GM19372 (cell line): ENCODE measurements at regions not wholly inside any gene's neighbourhood (a gene's known extent, or its start where the extent isn't known, plus 50 kb on each side); places are given as distances from the start of the nearest gene placed in this dataset.

Experiments used
- ATAC-seq: cut with Tn5 transposase; IDR thresholded peaks from one replicate; pipeline ENCODE4 v1.9.1; 2021; ENCODE audit warnings: mild to moderate bottlenecking, low read depth, moderate library complexity; ENCODE audit not compliant: unreplicated experiment

- ATAC-seq = no peak
Measured at GRCh38 chr1:30038134-30039025, 685.0 kb downstream of the MATN1 start.

GRCh38 chr1:30037251-30038118 is 685.9 kb downstream of the MATN1 start:
- ATAC-seq = no peak

- no peak for ATAC-seq
Measured at GRCh38 chr1:30036666-30037065, 686.7 kb downstream of the MATN1 start.

- no peak for ATAC-seq
Measured at GRCh38 chr1:30036229-30036547, 687.2 kb downstream of the MATN1 start.

GRCh38 chr1:30035522-30036228 is 687.7 kb downstream of the MATN1 start:
- no peak for ATAC-seq

GRCh38 chr1:30034627-30035521 is 688.5 kb downstream of the MATN1 start:
- ATAC-seq = no peak

DNA sequence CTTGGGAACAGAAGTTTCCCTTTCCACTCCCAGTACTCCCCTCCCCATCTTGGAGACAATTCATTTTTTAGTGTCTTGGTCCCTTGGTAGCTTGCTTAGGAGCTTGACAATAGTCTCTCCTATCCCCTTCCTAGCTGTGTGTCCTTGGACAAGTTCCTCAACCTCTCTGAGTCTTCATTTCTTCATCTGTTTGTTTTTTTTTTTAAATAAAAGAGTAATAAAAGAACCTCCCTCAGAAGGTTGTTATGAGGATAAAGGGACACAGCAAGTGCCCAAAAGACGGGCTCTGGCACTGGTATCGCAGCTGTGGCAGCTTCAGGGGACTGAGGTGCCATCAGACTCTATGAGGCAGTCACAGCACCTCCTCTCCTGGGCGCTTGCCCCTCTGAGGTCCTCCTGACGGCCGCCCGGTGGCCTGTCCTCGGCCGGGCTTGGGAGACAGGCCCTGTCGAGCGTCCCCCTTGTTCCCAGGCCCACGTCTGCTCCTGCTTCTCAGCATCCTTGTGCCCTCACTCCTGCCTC is 689.2 kb downstream of the MATN1 start:
- no peak for ATAC-seq

DNA sequence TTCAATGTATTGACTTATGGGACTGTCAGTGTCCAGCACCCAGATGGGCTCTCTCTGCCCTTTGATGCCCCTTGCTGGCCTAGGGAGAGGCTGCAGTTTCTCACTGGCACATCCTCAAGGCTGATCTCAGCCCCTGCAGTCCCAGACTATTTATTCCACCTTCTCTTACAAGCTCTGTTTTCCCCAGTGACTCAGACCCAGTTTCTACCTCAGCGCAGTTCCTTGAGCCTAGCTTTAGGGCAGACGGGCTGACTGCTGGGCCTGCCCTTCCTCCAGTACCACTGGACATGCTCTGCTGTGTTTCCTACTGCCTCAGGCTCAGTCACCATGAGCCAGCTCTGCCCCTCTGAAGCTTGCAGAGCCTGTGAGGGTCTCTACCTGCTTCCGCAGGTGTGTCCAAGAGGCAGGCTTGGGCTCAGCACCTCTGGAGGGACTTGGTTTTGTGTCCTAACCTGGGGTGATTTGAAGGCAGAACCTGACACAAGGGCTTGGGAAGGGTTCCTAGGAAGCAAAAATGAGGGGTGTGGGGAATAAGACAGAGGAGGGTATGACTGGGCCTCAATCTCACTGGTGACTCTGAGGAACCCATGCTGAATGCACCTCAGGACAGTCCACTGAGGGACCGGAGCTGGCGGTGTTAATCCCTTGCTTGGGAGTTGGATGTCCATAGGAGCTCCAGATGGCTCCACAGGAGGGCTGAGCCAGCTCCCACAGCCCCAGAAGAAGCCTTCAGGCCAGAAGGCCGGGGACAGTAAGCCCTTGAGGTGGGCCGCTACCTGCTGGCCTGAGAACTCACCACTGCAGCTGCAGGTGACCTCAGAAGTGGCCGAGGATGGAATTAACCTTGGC is 689.9 kb downstream of the MATN1 start:
- no peak for ATAC-seq

- no peak for ATAC-seq
Measured at GRCh38 chr1:30032302-30032701, 691.1 kb downstream of the MATN1 start.

DNA sequence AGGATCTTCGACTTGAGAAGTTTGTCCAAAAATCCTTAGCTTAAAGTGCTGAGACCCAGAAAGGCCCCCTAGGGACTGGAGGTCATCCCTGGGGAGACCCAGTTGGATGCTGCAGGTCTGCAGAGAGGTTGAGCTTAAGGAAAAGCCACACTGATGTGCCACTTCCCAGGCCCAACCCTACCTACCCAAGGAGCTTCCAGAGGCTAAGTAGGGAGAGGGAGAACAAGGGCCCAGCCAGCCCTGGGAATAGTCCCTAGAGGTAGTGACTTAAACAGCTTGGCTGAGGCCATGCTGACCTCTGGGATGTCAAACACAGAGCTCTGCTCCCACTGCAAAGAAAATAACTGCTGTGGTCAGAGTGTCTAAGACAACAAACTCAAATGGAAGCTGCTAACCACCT is 693.7 kb downstream of the MATN1 start:
- no peak for ATAC-seq

GRCh38 chr1:30028939-30029338 is 694.4 kb downstream of the MATN1 start:
- ATAC-seq = no peak

GRCh38 chr1:30028283-30028682 is 695.1 kb downstream of the MATN1 start:
- ATAC-seq = no peak

DNA sequence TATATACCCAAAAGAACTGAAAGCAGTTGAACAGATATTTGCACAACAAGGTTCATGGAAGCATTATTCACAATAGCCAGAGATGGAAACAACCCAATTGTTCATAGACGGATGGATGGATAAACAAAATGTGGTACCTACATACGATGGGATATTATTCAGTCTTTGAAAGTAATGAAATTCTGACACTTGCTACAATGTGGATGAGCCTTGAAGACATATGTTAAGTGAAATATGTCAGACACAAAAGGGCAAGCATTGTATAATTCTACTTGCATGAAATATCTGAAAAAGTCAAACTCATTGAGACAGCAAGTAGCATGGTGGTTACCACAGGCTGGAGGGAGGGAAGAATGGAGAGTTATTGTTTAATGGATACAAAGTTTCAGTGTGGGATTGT is 696.1 kb downstream of the MATN1 start:
- ATAC-seq = no peak

DNA sequence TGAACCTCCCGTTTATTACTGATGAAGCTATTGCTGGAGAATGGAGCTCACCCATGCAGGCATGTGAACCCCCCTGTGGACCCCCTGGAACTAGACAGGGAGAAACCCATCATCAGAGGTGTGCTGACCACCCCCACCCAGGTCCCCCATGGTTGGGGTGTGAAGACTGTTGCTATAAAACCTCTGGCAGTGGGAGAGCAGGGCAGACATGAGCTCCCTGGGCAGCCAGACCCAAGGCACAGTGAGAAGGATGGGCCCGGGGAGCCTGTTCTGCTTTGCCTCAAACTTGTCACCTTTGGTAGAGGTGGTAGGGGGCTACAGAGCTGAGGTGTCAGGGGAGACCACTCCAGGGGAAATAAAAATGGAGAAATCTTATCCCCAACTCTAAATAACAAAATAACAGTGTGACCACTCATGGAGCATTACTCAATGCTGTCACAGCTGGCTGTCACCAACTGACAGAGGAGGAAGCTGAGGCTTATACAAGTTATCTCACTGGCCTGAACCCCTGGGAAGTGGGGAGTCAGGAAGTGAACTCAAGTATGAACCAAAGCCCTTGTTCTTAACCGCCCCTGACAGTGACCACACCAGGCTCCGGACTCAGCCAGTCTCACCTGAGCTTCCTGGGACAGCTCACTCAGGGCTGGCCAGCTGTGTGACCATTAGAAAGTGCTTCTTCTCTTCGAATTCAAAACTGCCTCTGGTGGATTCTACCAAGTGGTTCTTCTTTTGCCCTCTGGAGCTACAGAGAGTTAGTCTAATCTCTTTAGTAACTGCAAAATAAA is 698.8 kb downstream of the MATN1 start:
- ATAC-seq = no peak

GRCh38 chr1:30023339-30024022 is 699.9 kb downstream of the MATN1 start:
- ATAC-seq = no peak

GRCh38 chr1:30014031-30014430 is 709.4 kb downstream of the MATN1 start:
- ATAC-seq = no peak
